GM12891 (cell line): ENCODE measurements at regions not wholly inside any gene's neighbourhood (a gene's known extent, or its start where the extent isn't known, plus 50 kb on each side); places are given as distances from the start of the nearest gene placed in this dataset.
"Not testable (repeated sequence)": the region's sequence is repeated elsewhere in the genome, so short reads cannot be mapped to it uniquely, and the experiment has no call there.

Experiments used
- DNase-seq: peaks from one replicate; pipeline ENCODE4 v3.0.0; 2011; ENCODE audit warnings: low spot score; ENCODE audit not compliant: insufficient read length
- FAIRE-seq: peaks from 2 replicates; lab custom pipeline; 2011; peaks lifted over from hg19 to GRCh38; lab: Jason Lieb, UNC
- PAX5 ChIP-seq: IDR thresholded peaks from 2 replicates; pipeline ENCODE4 v1.6.1; 2011; ENCODE audit warnings: low read length, moderate library complexity, mild to moderate bottlenecking; ENCODE audit not compliant: insufficient read depth, severe bottlenecking
- POLR2A ChIP-seq: IDR thresholded peaks from 2 replicates; pipeline ENCODE4 v1.6.1; 2011; ENCODE audit warnings: low read depth, low read length, control low read depth
- POLR2AphosphoS5 ChIP-seq: IDR thresholded peaks from 2 replicates; pipeline ENCODE4 v1.6.1; 2011; ENCODE audit warnings: low read depth, low read length, control low read depth
- POU2F2 ChIP-seq: IDR thresholded peaks from 2 replicates; pipeline ENCODE4 v1.6.1; 2011; ENCODE audit warnings: low read depth, mild to moderate bottlenecking, control low read depth, low read length, moderate library complexity
- SPI1 ChIP-seq: IDR thresholded peaks from 2 replicates; pipeline ENCODE4 v1.6.1; 2011; ENCODE audit warnings: low read depth, low read length, control low read depth
- TAF1 ChIP-seq: IDR thresholded peaks from 2 replicates; pipeline ENCODE4 v1.6.1; 2011; ENCODE audit warnings: low read depth, low read length, control low read depth

DNA sequence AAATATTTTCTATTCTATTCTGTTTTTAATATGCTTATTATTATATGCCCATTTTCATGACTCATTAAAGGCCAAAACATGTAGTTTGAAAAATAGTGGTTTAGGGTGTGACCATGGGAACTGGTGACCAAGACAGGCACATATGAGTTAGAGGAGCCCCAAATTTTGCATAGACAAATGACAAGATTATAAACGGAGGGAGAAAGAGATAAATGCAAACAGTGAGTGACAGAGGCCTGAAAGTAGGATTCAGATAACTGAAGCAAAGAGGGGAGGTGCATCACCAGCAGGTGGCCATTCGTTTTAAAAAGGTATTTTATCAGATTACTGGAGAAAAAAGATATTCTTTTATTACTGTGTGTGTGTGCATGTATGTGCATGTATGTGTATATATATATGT lies 391.5 kb upstream of the CHORDC1 start:
- FAIRE-seq = no peak
- DNase-seq = no peak
- no peak for TF ChIP-seq POU2F2
- no peak for TF ChIP-seq SPI1
- TF ChIP-seq TAF1 = no peak
- TF ChIP-seq PAX5 = no peak
- no peak for TF ChIP-seq POLR2A
- TF ChIP-seq POLR2AphosphoS5 = no peak

- not testable (repeated sequence) for FAIRE-seq
Measured at GRCh38 chr11:90613037-90613436, 390.2 kb upstream of the CHORDC1 start.

DNA sequence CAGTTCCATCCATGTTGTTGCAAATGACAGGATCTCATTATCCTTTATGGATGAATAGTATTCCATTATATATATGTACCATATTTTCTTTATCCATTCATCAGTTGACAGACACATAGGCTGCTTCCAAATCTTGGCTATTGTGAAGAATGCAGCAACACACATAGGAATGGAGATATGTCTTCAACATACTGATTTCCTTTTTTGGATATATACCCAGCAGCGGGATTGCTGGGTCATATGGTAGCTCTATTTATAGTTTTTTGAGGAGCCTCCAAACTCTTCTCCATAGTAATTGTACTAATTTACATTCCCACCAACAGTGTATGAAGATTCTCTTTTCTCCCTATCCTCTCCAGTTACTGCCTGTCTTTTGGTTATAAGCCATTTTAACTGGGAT lies 383.9 kb upstream of the CHORDC1 start:
- FAIRE-seq (no peak), DNase-seq (no peak)
- TF ChIP-seq PAX5 (no peak), SPI1 (no peak), POLR2AphosphoS5 (no peak), POLR2A (no peak), TAF1 (no peak), POU2F2 (no peak)

More at GRCh38 chr11:90613037-90613436, 390.2 kb upstream of the CHORDC1 start:
- DNase-seq = not testable (repeated sequence)

GRCh38 chr11:90601261-90601660 lies 378.4 kb upstream of the CHORDC1 start:
- no peak for TF ChIP-seq SPI1
- TF ChIP-seq POLR2AphosphoS5 = no peak
- TF ChIP-seq POU2F2 = no peak
- no peak for TF ChIP-seq TAF1
- no peak for TF ChIP-seq POLR2A
- no peak for TF ChIP-seq PAX5
- DNase-seq = no peak
- no peak for FAIRE-seq

GRCh38 chr11:90594658-90595057 lies 371.8 kb upstream of the CHORDC1 start:
- no peak for TF ChIP-seq POLR2AphosphoS5
- FAIRE-seq (no peak), DNase-seq (no peak)

DNA sequence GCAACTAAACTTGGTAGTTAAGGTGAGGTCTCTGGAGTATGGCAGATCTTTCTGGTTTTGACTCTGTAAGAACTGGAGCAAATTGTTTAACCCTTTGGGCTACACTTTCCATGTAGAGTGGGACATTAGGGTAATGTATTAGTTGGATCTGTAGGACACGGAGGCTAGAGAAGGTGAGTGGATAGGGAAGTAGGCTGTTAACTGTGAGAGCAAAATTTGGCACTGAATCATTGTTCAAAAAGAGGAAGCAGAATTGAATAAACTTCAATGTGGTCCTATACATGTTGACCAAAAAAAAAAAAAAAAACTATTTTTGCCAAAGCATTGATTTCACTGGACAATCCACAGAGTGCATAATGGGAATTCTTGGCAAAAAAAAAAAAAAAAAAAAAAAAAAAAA lies 370.2 kb upstream of the CHORDC1 start:
- TF ChIP-seq POLR2AphosphoS5 = no peak
- TF ChIP-seq PAX5 = no peak
- TF ChIP-seq SPI1 = no peak
- no peak for TF ChIP-seq TAF1
- no peak for TF ChIP-seq POU2F2
- TF ChIP-seq POLR2A = no peak
- no peak for DNase-seq
- FAIRE-seq = no peak

GRCh38 chr11:90590286-90590685 lies 367.4 kb upstream of the CHORDC1 start:
- TF ChIP-seq SPI1 = no peak
- TF ChIP-seq POLR2AphosphoS5 = no peak
- no peak for TF ChIP-seq TAF1
- TF ChIP-seq POLR2A = no peak
- TF ChIP-seq POU2F2 = no peak
- no peak for TF ChIP-seq PAX5
- FAIRE-seq = no peak
- DNase-seq = no peak

DNA sequence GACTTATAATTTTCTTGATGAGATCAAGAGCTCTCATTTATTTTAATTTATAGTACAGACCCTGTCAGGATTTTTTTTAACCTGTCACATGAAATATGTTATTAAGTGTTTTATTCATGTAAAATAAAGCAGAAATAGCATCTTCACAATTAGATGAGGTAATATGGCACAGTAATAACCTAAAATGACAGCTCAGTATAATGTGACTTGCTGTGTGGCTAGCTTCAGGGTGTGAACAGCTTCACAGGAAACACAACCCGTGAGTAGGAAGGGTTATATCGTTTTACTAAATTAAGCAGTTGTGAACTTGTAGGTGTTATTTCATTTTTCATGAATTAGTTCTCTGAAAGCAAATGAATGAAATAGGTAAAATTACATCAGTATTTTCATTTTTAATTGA lies 366.9 kb upstream of the CHORDC1 start:
- no peak for FAIRE-seq
- DNase-seq = no peak
- TF ChIP-seq POLR2AphosphoS5 (no peak), SPI1 (no peak), PAX5 (no peak), TAF1 (no peak), POLR2A (no peak), POU2F2 (no peak)

- FAIRE-seq = no peak
- TF ChIP-seq POLR2A (no peak), SPI1 (no peak), PAX5 (no peak), TAF1 (no peak), POU2F2 (no peak), POLR2AphosphoS5 (no peak)
- DNase-seq = no peak
Measured at GRCh38 chr11:90587896-90588295, 365.0 kb upstream of the CHORDC1 start.

DNA sequence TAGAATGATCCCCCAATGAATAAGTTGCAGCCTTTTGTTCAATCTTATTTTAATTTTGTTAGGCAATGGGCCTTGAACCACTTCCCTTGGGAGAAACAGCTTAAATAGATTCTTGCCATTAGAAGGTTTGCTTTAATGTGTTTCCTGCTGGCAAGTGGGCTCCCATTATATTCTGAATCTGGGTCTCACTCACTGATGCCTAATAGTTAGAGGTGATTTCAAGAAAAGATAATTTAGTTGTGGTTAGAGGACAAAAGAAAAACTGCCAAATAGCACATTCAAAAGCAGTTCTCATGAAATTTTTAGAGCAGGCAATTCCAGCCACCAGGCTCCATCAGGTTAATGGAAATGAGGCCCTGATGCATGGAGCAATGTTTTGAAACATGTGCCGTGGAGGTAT lies 362.6 kb upstream of the CHORDC1 start:
- FAIRE-seq = no peak
- TF ChIP-seq SPI1 (no peak), TAF1 (no peak), POLR2A (no peak), PAX5 (no peak), POU2F2 (no peak), POLR2AphosphoS5 (no peak)

DNA sequence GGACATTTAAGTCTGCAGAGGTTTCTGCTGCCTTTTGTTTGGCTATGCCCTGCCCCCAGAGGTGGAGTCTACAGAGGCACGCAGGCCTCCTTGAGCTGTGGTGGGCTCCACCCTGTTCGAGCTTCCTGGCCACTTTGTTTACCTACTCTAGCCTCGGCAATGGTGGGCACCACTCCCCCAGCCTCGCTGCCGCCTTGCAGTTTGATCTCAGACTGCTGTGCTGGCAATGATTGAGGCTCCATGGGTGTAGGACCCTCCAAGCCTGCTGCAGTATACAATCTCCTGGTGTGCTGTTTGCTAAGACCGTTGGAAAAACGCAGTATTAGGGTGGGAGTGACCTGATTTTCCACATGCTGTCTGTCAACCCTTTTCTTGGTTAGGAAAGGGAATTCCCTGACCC lies 360.1 kb upstream of the CHORDC1 start:
- not testable (repeated sequence) for FAIRE-seq, DNase-seq

More for the DNA sequence above, 362.6 kb upstream of the CHORDC1 start:
- no peak for DNase-seq

- no peak for FAIRE-seq
Measured at GRCh38 chr11:90564531-90564930, 341.7 kb upstream of the CHORDC1 start.

More at GRCh38 chr11:90564531-90564930, 341.7 kb upstream of the CHORDC1 start:
- TF ChIP-seq TAF1 = no peak
- no peak for TF ChIP-seq SPI1
- no peak for TF ChIP-seq POLR2AphosphoS5
- TF ChIP-seq POLR2A = no peak
- TF ChIP-seq PAX5 = no peak
- no peak for TF ChIP-seq POU2F2
- no peak for DNase-seq
